SK-N-SH (cell line): ENCODE measurements at regions not wholly inside any gene's neighbourhood (a gene's known extent, or its start where the extent isn't known, plus 50 kb on each side); places are given as distances from the start of the nearest gene placed in this dataset.

ENCODE experiments used
- CTCF ChIA-PET: fragments of 300-600, 350-600 bp; formaldehyde crosslinking; extraction: SDS; loops from one replicate; lab custom pipeline; 2021; lab: Yijun Ruan, JAX
- POLR2A ChIA-PET: fragments of 350-600 bp; sonication (Branson Sonifier 250); formaldehyde crosslinking; extraction: SDS; loops from one replicate; lab custom pipeline; 2020; ENCODE audit warnings: antibody characterized with exemption, inconsistent platforms; lab: Yijun Ruan, JAX
- DNase-seq: peaks from one replicate; pipeline ENCODE4 v3.0.0; 2012
- H2AFZ ChIP-seq: fragments of 200-600 bp; sonication (generic); 2 replicates; pipeline ENCODE4 v1.8.1; 2016; ENCODE audit warnings: antibody characterized with exemption, mild to moderate bottlenecking, low read depth
- H3F3A ChIP-seq: fragments of 200-600 bp; sonication (generic); replicated peaks from 2 replicates; pipeline ENCODE3; 2016; ENCODE audit warnings: antibody characterized with exemption, mild to moderate bottlenecking; ENCODE audit not compliant: insufficient read depth
- H3K27ac ChIP-seq, 2 experiments: fragments of 200-500 bp in 1 of 2; fragments of 200-600 bp in 1 of 2; sonication (Bioruptor generic) in 1 of 2; sonication (generic), shearing (Covaris generic) in 1 of 2; 2 replicates each; pipeline versions ENCODE4 v1.5.1 to v1.6.1; 2014 to 2016; ENCODE audit warnings: low read depth in 2 of 2, inconsistent platforms in 1 of 2, low read length in 1 of 2, mild to moderate bottlenecking in 1 of 2, mixed read lengths in 1 of 2
- H3K27me3 ChIP-seq: fragments of 200-600 bp; sonication (generic), shearing (Covaris generic); 2 replicates; pipeline ENCODE4 v1.6.1; 2016; ENCODE audit warnings: mixed run types; ENCODE audit not compliant: insufficient read depth
- H3K36me3 ChIP-seq, 2 experiments: fragments of 200-500 bp in 1 of 2; fragments of 200-600 bp in 1 of 2; sonication (Bioruptor generic) in 1 of 2; sonication (generic) in 1 of 2; replicated peaks in 1 of 2; 2 replicates each; pipeline versions ENCODE3 to v1.5.1; 2014 to 2016; ENCODE audit warnings: low read length in 1 of 2, mild to moderate bottlenecking in 1 of 2; ENCODE audit not compliant: insufficient read depth in 2 of 2, control insufficient read depth in 1 of 2
- H3K4me1 ChIP-seq, 2 experiments: fragments of 200-500 bp in 1 of 2; fragments of 200-600 bp in 1 of 2; sonication (Bioruptor generic) in 1 of 2; sonication (generic), shearing (Covaris generic) in 1 of 2; 2 replicates each; pipeline versions ENCODE4 v1.5.1 to v1.6.1; 2014 to 2016; ENCODE audit warnings: low read depth in 1 of 2, low read length in 1 of 2, mixed run types in 1 of 2; ENCODE audit not compliant: insufficient read depth in 2 of 2, control insufficient read depth in 1 of 2
- H3K4me2 ChIP-seq: fragments of 200-600 bp; sonication (generic), shearing (Covaris generic); 2 replicates; pipeline ENCODE4 v1.6.1; 2017; ENCODE audit warnings: mixed run types
- H3K4me3 ChIP-seq, 2 experiments: fragments of 200-500 bp in 1 of 2; fragments of 200-600 bp in 1 of 2; sonication (Bioruptor generic) in 1 of 2; sonication (generic), shearing (Covaris generic) in 1 of 2; 2 replicates each; pipeline versions ENCODE4 v1.5.1 to v1.8.1; 2014 to 2016; ENCODE audit warnings: low read depth in 2 of 2, inconsistent platforms in 1 of 2, low read length in 1 of 2, mild to moderate bottlenecking in 1 of 2, mixed read lengths in 1 of 2, moderate library complexity in 1 of 2
- H3K79me2 ChIP-seq: fragments of 200-600 bp; sonication (generic); 2 replicates; pipeline ENCODE4 v1.8.1; 2017; ENCODE audit warnings: mild to moderate bottlenecking; ENCODE audit not compliant: insufficient read depth
- H3K9ac ChIP-seq: fragments of 200-600 bp; sonication (generic); 2 replicates; pipeline ENCODE4 v1.6.1; 2017; ENCODE audit warnings: mixed run types
- H3K9me2 ChIP-seq: fragments of 200-600 bp; sonication (generic); 2 replicates; pipeline ENCODE4 v1.6.1; 2017; ENCODE audit warnings: mixed run types
- H3K9me3 ChIP-seq: fragments of 200-600 bp; sonication (generic); 2 replicates; pipeline ENCODE4 v1.6.1; 2017; ENCODE audit warnings: mixed run types, mild to moderate bottlenecking, moderate library complexity
- H4K20me1 ChIP-seq: fragments of 200-600 bp; sonication (generic); 2 replicates; pipeline ENCODE4 v1.6.1; 2017; ENCODE audit warnings: mild to moderate bottlenecking, mixed run types; ENCODE audit not compliant: insufficient read depth
- ELF1 ChIP-seq: IDR thresholded peaks from 2 replicates; pipeline ENCODE4 v1.4.0; 2012
- EP300 ChIP-seq, 2 experiments: IDR thresholded peaks; 2 replicates each; pipeline versions ENCODE4 v1.4.0 to v1.6.1; 2012; ENCODE audit warnings: borderline replicate concordance in 1 of 2, low read depth in 1 of 2, low read length in 1 of 2
- EZH2phosphoT487 ChIP-seq: fragments of 200-600 bp; sonication (generic); IDR thresholded peaks from 2 replicates; pipeline ENCODE4 v1.6.1; 2017; ENCODE audit warnings: low read depth, mixed run types, mild to moderate bottlenecking, antibody characterized with exemption, moderate library complexity, borderline replicate concordance
- FOSL2 ChIP-seq: IDR thresholded peaks from 2 replicates; pipeline ENCODE4 v1.4.0; 2012; ENCODE audit warnings: low read depth, mild to moderate bottlenecking, moderate library complexity, borderline replicate concordance
- FOXJ3 ChIP-seq: sonication (generic); formaldehyde crosslinking; IDR thresholded peaks from 2 replicates; pipeline ENCODE4 v1.5.1; 2020; ENCODE audit warnings: mild to moderate bottlenecking, missing genetic modification reagents
- FOXM1 ChIP-seq: IDR thresholded peaks from 2 replicates; pipeline ENCODE4 v1.4.0; 2012; ENCODE audit warnings: low read depth, mild to moderate bottlenecking
- GABPA ChIP-seq: IDR thresholded peaks from 2 replicates; pipeline ENCODE4 v1.4.0; 2012; ENCODE audit warnings: low read depth, mild to moderate bottlenecking
- GATA2 ChIP-seq: sonication (generic); formaldehyde crosslinking; IDR thresholded peaks from 2 replicates; pipeline ENCODE4 v1.5.0; 2020; ENCODE audit warnings: mild to moderate bottlenecking, missing genetic modification reagents
- IRF3 ChIP-seq: fragments of 150-350 bp; IDR thresholded peaks from 2 replicates; pipeline ENCODE4 v1.6.1; 2016; ENCODE audit warnings: mild to moderate bottlenecking, low read depth, low read length
- JUND ChIP-seq: IDR thresholded peaks from 2 replicates; pipeline ENCODE4 v1.4.0; 2012
- MXI1 ChIP-seq: IDR thresholded peaks from 2 replicates; pipeline ENCODE4 v1.6.1; 2012; ENCODE audit warnings: mild to moderate bottlenecking, low read depth, low read length, improper control_type of control experiment
- NFIC ChIP-seq: IDR thresholded peaks from 2 replicates; pipeline ENCODE4 v1.4.0; 2012; ENCODE audit warnings: borderline replicate concordance
- PBX3 ChIP-seq: IDR thresholded peaks from 2 replicates; pipeline ENCODE4; 2012
- RCOR1 ChIP-seq: fragments of 150-350 bp; IDR thresholded peaks from 2 replicates; pipeline ENCODE4 v1.6.1; 2017; ENCODE audit warnings: antibody characterized with exemption, low read length
- RXRA ChIP-seq: IDR thresholded peaks from 2 replicates; pipeline ENCODE4 v1.4.0; 2012; ENCODE audit warnings: low read depth, mild to moderate bottlenecking, borderline replicate concordance
- SIN3A ChIP-seq: IDR thresholded peaks from 2 replicates; pipeline ENCODE4 v1.6.1; 2012; ENCODE audit warnings: low read depth, mild to moderate bottlenecking, low read length, moderate library complexity, borderline replicate concordance
- SMC3 ChIP-seq: IDR thresholded peaks from 2 replicates; pipeline ENCODE4 v1.6.1; 2012; ENCODE audit warnings: low read depth, low read length, improper control_type of control experiment
- TAF1 ChIP-seq: IDR thresholded peaks from 2 replicates; pipeline ENCODE4 v1.6.1; 2012; ENCODE audit warnings: low read depth, mild to moderate bottlenecking, low read length, moderate library complexity, borderline replicate concordance
- TCF12 ChIP-seq: IDR thresholded peaks from 2 replicates; pipeline ENCODE4 v1.4.0; 2012
- YY1 ChIP-seq: IDR thresholded peaks from 2 replicates; pipeline ENCODE4 v1.4.0; 2012; ENCODE audit warnings: low read depth, mild to moderate bottlenecking
- ZBTB33 ChIP-seq: IDR thresholded peaks from 2 replicates; pipeline ENCODE4 v1.4.0; 2012; ENCODE audit warnings: low read depth, borderline replicate concordance
- WGBS: methylation state at CpG from one replicate; pipeline ENCODE4 v1.1.6; 2017; ENCODE audit warnings: low lambda C conversion rate; 5-methylcytosine and 5-hydroxymethylcytosine counted together
- TF ChIP-seq, protein P1 (sequence below): fragments of 150-350 bp; IDR thresholded peaks from 2 replicates; pipeline ENCODE4 v1.6.1; 2017; ENCODE audit warnings: antibody characterized with exemption, low read length, low read depth, borderline replicate concordance
- TF ChIP-seq, protein P2 (sequence below): IDR thresholded peaks from 2 replicates; pipeline ENCODE4 v1.4.0; 2012; ENCODE audit warnings: low read depth
- TF ChIP-seq, protein P3 (sequence below): IDR thresholded peaks from 2 replicates; pipeline ENCODE4 v1.6.1; 2012; ENCODE audit warnings: mild to moderate bottlenecking, low read depth, low read length, moderate library complexity

GRCh38 chr11:12318791-12319438 is 58.5 kb upstream of the PARVA start:
- peak; percentile 59 for DNase-seq
- TF ChIP-seq IRF3 (no peak), TAF1 (no peak), EP300 (IDR thresholded peaks at IDR 0.05; ENCODE audit: borderline replicate concordance in 1 of 2, low read depth in 1 of 2, low read length in 1 of 2) (peak; percentile 88 to 92), PBX3 (peak; percentile 85), SMC3 (no peak), EZH2phosphoT487 (no peak), FOXJ3 (CRISPR knock-in tag) (peak; percentile 79), JUND (peak; percentile 49; the same call in 1 of the 2 replicates), NFIC (peak; percentile 67), FOXM1 (peak; percentile 86; the same call in 1 of the 2 replicates), FOSL2 (no peak), ZBTB33 (no peak), RXRA (no peak), MXI1 (no peak), GABPA (0 out of 2 replicates have a peak, but pooled peaks have one; percentile 6), SIN3A (peak; percentile 48; the same call in 1 of the 2 replicates), RCOR1 (peak; percentile 74; the same call in 1 of the 2 replicates), YY1 (no peak), TCF12 (peak; percentile 98), ELF1 (no peak), GATA2 (CRISPR knock-in tag) (peak; percentile 96)
- TF ChIP-seq, protein P1, sequence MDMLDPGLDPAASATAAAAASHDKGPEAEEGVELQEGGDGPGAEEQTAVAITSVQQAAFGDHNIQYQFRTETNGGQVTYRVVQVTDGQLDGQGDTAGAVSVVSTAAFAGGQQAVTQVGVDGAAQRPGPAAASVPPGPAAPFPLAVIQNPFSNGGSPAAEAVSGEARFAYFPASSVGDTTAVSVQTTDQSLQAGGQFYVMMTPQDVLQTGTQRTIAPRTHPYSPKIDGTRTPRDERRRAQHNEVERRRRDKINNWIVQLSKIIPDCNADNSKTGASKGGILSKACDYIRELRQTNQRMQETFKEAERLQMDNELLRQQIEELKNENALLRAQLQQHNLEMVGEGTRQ, result peak; percentile 37; the same call in 1 of the 2 replicates
- TF ChIP-seq, protein P2, sequence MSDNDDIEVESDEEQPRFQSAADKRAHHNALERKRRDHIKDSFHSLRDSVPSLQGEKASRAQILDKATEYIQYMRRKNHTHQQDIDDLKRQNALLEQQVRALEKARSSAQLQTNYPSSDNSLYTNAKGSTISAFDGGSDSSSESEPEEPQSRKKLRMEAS, result no peak
- TF ChIP-seq, protein P3, sequence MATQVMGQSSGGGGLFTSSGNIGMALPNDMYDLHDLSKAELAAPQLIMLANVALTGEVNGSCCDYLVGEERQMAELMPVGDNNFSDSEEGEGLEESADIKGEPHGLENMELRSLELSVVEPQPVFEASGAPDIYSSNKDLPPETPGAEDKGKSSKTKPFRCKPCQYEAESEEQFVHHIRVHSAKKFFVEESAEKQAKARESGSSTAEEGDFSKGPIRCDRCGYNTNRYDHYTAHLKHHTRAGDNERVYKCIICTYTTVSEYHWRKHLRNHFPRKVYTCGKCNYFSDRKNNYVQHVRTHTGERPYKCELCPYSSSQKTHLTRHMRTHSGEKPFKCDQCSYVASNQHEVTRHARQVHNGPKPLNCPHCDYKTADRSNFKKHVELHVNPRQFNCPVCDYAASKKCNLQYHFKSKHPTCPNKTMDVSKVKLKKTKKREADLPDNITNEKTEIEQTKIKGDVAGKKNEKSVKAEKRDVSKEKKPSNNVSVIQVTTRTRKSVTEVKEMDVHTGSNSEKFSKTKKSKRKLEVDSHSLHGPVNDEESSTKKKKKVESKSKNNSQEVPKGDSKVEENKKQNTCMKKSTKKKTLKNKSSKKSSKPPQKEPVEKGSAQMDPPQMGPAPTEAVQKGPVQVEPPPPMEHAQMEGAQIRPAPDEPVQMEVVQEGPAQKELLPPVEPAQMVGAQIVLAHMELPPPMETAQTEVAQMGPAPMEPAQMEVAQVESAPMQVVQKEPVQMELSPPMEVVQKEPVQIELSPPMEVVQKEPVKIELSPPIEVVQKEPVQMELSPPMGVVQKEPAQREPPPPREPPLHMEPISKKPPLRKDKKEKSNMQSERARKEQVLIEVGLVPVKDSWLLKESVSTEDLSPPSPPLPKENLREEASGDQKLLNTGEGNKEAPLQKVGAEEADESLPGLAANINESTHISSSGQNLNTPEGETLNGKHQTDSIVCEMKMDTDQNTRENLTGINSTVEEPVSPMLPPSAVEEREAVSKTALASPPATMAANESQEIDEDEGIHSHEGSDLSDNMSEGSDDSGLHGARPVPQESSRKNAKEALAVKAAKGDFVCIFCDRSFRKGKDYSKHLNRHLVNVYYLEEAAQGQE, result no peak

More at GRCh38 chr11:12318791-12319438, 58.5 kb upstream of the PARVA start:
- 6% methylated on average over 10 of the region's 10 CpGs for WGBS
- Histone ChIP-seq H3F3A (peaks cover 13% of the 10 kb centered on the region), H3K27ac (peak overlapping the region; percentile 79 to 96), H3K4me3 (no peak overlapping the region), H3K9me2 (no peaks in the 10 kb centered on the region), H3K79me2 (no peaks in the 10 kb centered on the region), H3K4me2 (peak overlapping the region; percentile 39), H3K9ac (no peak overlapping the region), H4K20me1 (no peaks in the 10 kb centered on the region), H3K36me3 (peaks cover 0 to 9% of the 10 kb centered on the region in 2 experiments), H3K4me1 (peaks cover 13 to 30% of the 10 kb centered on the region in 2 experiments; a peak in 3 of 4 replicates), H2AFZ (peak overlapping the region; percentile 39; the same call in 1 of the 2 replicates), H3K9me3 (peaks cover 18% of the 10 kb centered on the region), H3K27me3 (no peaks in the 10 kb centered on the region)
- ChIA-PET CTCF (interaction anchor here (0.8 to 8.4 kb wide), 7 partner anchors 11 to 645 kb away, joined by 3 to 74 read pairs (median 3); no protein-coding TSS in a partner anchor), POLR2A (interaction anchor here (0.8 to 1.9 kb wide), 4 partner anchors 12 to 570 kb away, joined by 3 to 9 read pairs (median 5); no protein-coding TSS in a partner anchor)
